Smooth muscle cell (in vitro differentiated cells): ENCODE measurements at regions not wholly inside any gene's neighbourhood (a gene's known extent, or its start where the extent isn't known, plus 50 kb on each side); places are given as distances from the start of the nearest gene placed in this dataset.

ENCODE experiments used
- DNase-seq: peaks from one replicate; lab custom pipeline; 2025; ENCODE audit not compliant: unreplicated experiment; lab: John Stamatoyannopoulos, UW
- H2AFZ ChIP-seq: fragments of 200-600 bp; sonication (generic); 2 replicates; pipeline ENCODE4 v1.6.0; 2016; ENCODE audit warnings: antibody characterized with exemption, low read depth, mild to moderate bottlenecking
- H3F3A ChIP-seq: fragments of 200-600 bp; sonication (generic); 2 replicates; pipeline ENCODE4 v1.6.0; 2017; ENCODE audit warnings: antibody characterized with exemption, low read depth
- H3K27ac ChIP-seq: fragments of 200-600 bp; sonication (generic); 2 replicates; pipeline ENCODE4 v1.5.1; 2016; ENCODE audit warnings: low read depth, mild to moderate bottlenecking
- H3K27me3 ChIP-seq: fragments of 200-600 bp; sonication (generic); 2 replicates; pipeline ENCODE4 v1.6.1; 2016; ENCODE audit warnings: low read depth, mild to moderate bottlenecking
- H3K36me3 ChIP-seq: fragments of 200-600 bp; sonication (generic); 2 replicates; pipeline ENCODE4 v1.5.1; 2016; ENCODE audit warnings: low read depth
- H3K4me1 ChIP-seq: fragments of 200-600 bp; sonication (generic); 2 replicates; pipeline ENCODE4 v1.5.1; 2016; ENCODE audit warnings: low read depth
- H3K4me2 ChIP-seq: fragments of 200-600 bp; sonication (generic); 2 replicates; pipeline ENCODE4 v1.6.0; 2016; ENCODE audit warnings: mild to moderate bottlenecking
- H3K4me3 ChIP-seq: fragments of 200-600 bp; sonication (generic); 2 replicates; pipeline ENCODE4 v1.5.1; 2016; ENCODE audit warnings: mild to moderate bottlenecking
- H3K79me2 ChIP-seq: fragments of 200-600 bp; sonication (generic); 2 replicates; pipeline ENCODE4 v1.6.0; 2016; ENCODE audit warnings: low read depth, mild to moderate bottlenecking
- H3K9ac ChIP-seq: fragments of 200-600 bp; sonication (generic); 2 replicates; pipeline ENCODE4 v1.6.0; 2016; ENCODE audit warnings: low read depth
- H3K9me3 ChIP-seq: fragments of 200-600 bp; sonication (generic); replicated peaks from 2 replicates; pipeline ENCODE4 v1.5.1; 2016; ENCODE audit warnings: low read depth
- H4K20me1 ChIP-seq: fragments of 200-600 bp; sonication (generic); 2 replicates; pipeline ENCODE4 v1.6.0; 2016; ENCODE audit warnings: low read depth
- WGBS: methylation state at CpG from one replicate; pipeline ENCODE4 v1.1.7; 2016; ENCODE audit warnings: low lambda C conversion rate; 5-methylcytosine and 5-hydroxymethylcytosine counted together
- TF ChIP-seq, protein P1 (sequence below): fragments of 200-600 bp; sonication (generic); IDR thresholded peaks from 2 replicates; pipeline ENCODE4 v1.5.1; 2017; ENCODE audit warnings: borderline replicate concordance, mild to moderate bottlenecking, antibody characterized with exemption; ENCODE audit not compliant: insufficient read depth, poor library complexity, severe bottlenecking

DNA sequence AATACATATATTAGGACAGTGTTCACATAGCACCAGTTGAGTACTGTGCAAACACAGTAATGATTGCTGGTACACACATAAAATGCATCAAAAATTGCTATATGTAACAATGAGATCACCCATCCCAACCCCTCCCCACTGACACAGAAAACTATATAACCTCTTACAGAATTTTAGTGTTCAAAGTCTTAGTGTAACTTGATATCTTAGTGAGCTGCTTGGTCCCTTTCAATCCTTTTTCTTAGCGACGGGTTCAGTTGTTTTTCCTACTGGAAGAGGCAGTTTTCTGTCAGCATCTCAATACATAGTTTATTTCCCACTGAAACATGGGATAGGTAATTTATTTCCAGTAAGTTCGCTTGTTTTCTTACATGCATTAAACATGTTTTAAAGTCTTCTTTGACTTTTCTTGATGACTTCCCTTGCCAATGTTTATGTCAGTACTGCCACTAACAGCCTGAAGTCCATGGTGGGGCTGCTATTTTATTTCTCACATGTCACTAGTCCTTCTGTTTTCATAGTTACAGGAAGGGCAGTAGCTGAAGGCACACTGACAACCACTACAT is 96.4 kb upstream of the FOXC1 start:
- H3K27ac ChIP-seq = no peak overlapping the region
- H3K9ac ChIP-seq = no peak overlapping the region
- H3K36me3 ChIP-seq = no peaks in the 10 kb centered on the region
- H3K4me2 ChIP-seq = no peak overlapping the region
- no peaks in the 10 kb centered on the region for H3K4me1 ChIP-seq
- no peak for DNase-seq
- no peaks in the 10 kb centered on the region for H3F3A ChIP-seq
- no peaks in the 10 kb centered on the region for H3K9me3 ChIP-seq
- TF ChIP-seq, protein P1, sequence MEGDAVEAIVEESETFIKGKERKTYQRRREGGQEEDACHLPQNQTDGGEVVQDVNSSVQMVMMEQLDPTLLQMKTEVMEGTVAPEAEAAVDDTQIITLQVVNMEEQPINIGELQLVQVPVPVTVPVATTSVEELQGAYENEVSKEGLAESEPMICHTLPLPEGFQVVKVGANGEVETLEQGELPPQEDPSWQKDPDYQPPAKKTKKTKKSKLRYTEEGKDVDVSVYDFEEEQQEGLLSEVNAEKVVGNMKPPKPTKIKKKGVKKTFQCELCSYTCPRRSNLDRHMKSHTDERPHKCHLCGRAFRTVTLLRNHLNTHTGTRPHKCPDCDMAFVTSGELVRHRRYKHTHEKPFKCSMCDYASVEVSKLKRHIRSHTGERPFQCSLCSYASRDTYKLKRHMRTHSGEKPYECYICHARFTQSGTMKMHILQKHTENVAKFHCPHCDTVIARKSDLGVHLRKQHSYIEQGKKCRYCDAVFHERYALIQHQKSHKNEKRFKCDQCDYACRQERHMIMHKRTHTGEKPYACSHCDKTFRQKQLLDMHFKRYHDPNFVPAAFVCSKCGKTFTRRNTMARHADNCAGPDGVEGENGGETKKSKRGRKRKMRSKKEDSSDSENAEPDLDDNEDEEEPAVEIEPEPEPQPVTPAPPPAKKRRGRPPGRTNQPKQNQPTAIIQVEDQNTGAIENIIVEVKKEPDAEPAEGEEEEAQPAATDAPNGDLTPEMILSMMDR = no peak
- H3K4me3 ChIP-seq = no peak overlapping the region
- peaks cover 7% of the 10 kb centered on the region for H3K27me3 ChIP-seq
- no peak overlapping the region for H2AFZ ChIP-seq
- no peaks in the 10 kb centered on the region for H3K79me2 ChIP-seq
- WGBS = 48% methylated on average over 3 of the region's 3 CpGs
- no peaks in the 10 kb centered on the region for H4K20me1 ChIP-seq

DNA sequence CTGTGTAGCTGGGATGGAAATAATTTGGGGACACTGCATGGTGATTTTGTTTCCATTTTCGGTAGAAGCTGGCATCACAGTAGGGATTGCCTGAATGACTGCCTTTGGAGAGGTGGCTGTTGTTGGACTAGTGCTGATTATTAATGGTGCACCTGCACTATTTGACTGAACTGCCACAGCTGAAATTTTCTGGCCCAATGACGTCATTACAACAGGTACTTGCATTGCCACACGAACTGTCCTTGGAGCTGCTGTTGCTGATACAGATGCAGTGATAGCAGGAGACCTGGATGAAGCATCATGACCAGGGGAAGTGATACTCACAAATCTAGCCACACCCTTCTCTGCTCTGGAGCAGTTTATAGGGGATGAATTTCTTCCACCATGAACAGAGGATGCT is 95.6 kb upstream of the FOXC1 start:
- Histone ChIP-seq H3K4me1 (no peaks in the 10 kb centered on the region), H3K9me3 (no peaks in the 10 kb centered on the region), H3K9ac (no peak overlapping the region), H3K27ac (no peak overlapping the region), H3F3A (no peaks in the 10 kb centered on the region), H3K4me3 (no peak overlapping the region), H3K36me3 (no peaks in the 10 kb centered on the region), H3K79me2 (no peaks in the 10 kb centered on the region), H2AFZ (no peak overlapping the region), H4K20me1 (no peaks in the 10 kb centered on the region), H3K27me3 (peaks cover 3% of the 10 kb centered on the region), H3K4me2 (no peak overlapping the region)
- TF ChIP-seq, protein P1 = no peak
- WGBS = 88% methylated on average over 3 of the region's 3 CpGs
- DNase-seq = no peak

DNA sequence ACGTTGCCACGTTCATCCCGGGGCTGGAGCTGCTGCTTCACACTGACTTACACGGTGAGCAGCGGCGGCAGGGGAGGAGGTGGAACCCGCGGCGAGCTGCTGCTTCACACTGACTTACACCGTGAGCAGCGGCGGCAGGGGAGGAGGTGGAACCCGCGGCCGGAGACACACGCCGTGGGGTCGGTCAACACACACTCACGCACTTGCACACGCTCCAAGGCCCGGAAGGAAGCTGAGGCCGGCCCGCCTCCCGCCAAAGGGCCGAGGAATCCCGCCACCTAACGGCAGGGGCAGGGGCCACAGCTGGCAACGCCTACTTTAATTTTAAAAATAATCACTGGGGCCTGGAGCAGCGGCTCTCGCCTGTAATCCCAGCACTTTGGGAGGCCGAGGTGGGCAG is 94.4 kb upstream of the FOXC1 start:
- Histone ChIP-seq H3K9me3 (no peaks in the 10 kb centered on the region), H3K4me3 (no peak overlapping the region), H4K20me1 (no peaks in the 10 kb centered on the region), H3K27ac (no peak overlapping the region), H3K4me1 (no peaks in the 10 kb centered on the region), H3K36me3 (no peaks in the 10 kb centered on the region), H3K4me2 (no peak overlapping the region), H3K27me3 (no peaks in the 10 kb centered on the region), H3F3A (no peaks in the 10 kb centered on the region), H2AFZ (no peak overlapping the region), H3K79me2 (no peaks in the 10 kb centered on the region), H3K9ac (no peak overlapping the region)
- no peak for DNase-seq
- 96% methylated on average over 31 of the region's 31 CpGs for WGBS
- TF ChIP-seq, protein P1 = no peak

DNA sequence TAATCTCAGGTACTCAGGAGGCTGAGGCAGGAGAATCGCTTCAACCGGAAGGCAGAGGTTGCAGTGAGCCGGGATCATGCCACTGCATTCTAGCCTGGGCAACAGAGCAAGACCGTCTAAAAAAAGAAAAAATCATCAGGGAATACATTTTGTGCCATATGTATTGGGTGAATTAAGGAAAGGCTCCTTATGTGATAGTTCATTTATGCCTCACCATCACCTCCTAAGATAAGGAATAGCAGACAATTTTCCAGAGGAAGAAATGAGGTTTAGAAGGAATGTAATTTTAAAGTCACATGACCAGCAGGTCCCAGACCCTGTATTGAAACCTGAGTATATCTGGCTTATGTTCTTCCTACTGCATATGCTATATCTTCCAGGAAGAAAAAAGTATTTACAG is 93.9 kb upstream of the FOXC1 start:
- H3K27ac ChIP-seq = no peak overlapping the region
- H3K4me1 ChIP-seq = no peaks in the 10 kb centered on the region
- no peak overlapping the region for H3K9ac ChIP-seq
- no peaks in the 10 kb centered on the region for H4K20me1 ChIP-seq
- 97% methylated on average over 4 of the region's 4 CpGs for WGBS
- no peaks in the 10 kb centered on the region for H3K27me3 ChIP-seq
- no peaks in the 10 kb centered on the region for H3F3A ChIP-seq
- H3K4me3 ChIP-seq = no peak overlapping the region
- TF ChIP-seq, protein P1 = no peak
- H2AFZ ChIP-seq = no peak overlapping the region
- no peaks in the 10 kb centered on the region for H3K9me3 ChIP-seq
- no peak overlapping the region for H3K4me2 ChIP-seq
- H3K79me2 ChIP-seq = no peaks in the 10 kb centered on the region
- no peaks in the 10 kb centered on the region for H3K36me3 ChIP-seq
- no peak for DNase-seq
